Transverse colon (tissue), 4 donors: ENCODE measurements at regions not wholly inside any gene's neighbourhood (a gene's known extent, or its start where the extent isn't known, plus 50 kb on each side); places are given as distances from the start of the nearest gene placed in this dataset.
"Not testable (repeated sequence)": the region's sequence is repeated elsewhere in the genome, so short reads cannot be mapped to it uniquely, and the experiment has no call there.

Experiments
- CTCF ChIP-seq, 5 experiments: fragments of 200-600 bp in 3 of 5; fragments of 450-650 bp in 2 of 5; sonication (generic) in 3 of 5; IDR thresholded peaks; 1 replicate in 2 of 5; 2 replicates in 3 of 5; pipeline ENCODE4 v1.5.1; 2016 to 2017; ENCODE audit warnings: antibody characterized with exemption in 5 of 5, inconsistent platforms in 3 of 5, mild to moderate bottlenecking in 2 of 5, moderate library complexity in 1 of 5
- EP300 ChIP-seq: sonication (generic); formaldehyde crosslinking; IDR thresholded peaks from one replicate; pipeline ENCODE4 v1.6.1; 2017; ENCODE audit warnings: antibody characterized with exemption, low read depth
- POLR2A ChIP-seq: fragments of 450-650 bp; IDR thresholded peaks from one replicate; pipeline ENCODE4 v1.6.1; 2016; ENCODE audit warnings: antibody characterized with exemption, mild to moderate bottlenecking, moderate library complexity
- POLR2AphosphoS5 ChIP-seq, 3 donors: sonication (generic); formaldehyde crosslinking; IDR thresholded peaks; one replicate each; pipeline ENCODE4 v1.6.1; 2016; ENCODE audit warnings: antibody characterized with exemption in 3 of 3

GRCh38 chr7:55743454-55743717, 119.2 kb downstream of the SEPTIN14 start:
- not testable (repeated sequence) for TF ChIP-seq EP300; POLR2AphosphoS5 (IDR thresholded peaks at IDR 0.05); CTCF (IDR thresholded peaks at IDR 0.05); POLR2A
